HG02759 (cell line): ENCODE measurements at regions not wholly inside any gene's neighbourhood (a gene's known extent, or its start where the extent isn't known, plus 50 kb on each side); places are given as distances from the start of the nearest gene placed in this dataset.

Experiments
- ATAC-seq: cut with Tn5 transposase; IDR thresholded peaks from one replicate; pipeline ENCODE4 v1.9.1; 2021; ENCODE audit warnings: mild to moderate bottlenecking, moderate library complexity; ENCODE audit not compliant: unreplicated experiment

GRCh38 chr22:48459859-48460823, 1367.5 kb downstream of the BRD1 start:
- ATAC-seq, result no peak

GRCh38 chr22:48459259-48459658, 1368.4 kb downstream of the BRD1 start:
- no peak for ATAC-seq

GRCh38 chr22:48456449-48456848, 1371.2 kb downstream of the BRD1 start:
- no peak for ATAC-seq

GRCh38 chr22:48453751-48454485, 1373.8 kb downstream of the BRD1 start:
- ATAC-seq, result no peak

GRCh38 chr22:48453171-48453570, 1374.5 kb downstream of the BRD1 start:
- ATAC-seq, result no peak

- no peak for ATAC-seq
Observed at GRCh38 chr22:48452766-48453165, 1374.9 kb downstream of the BRD1 start.

- ATAC-seq, result no peak
Observed at GRCh38 chr22:48451891-48452290, 1375.8 kb downstream of the BRD1 start.

- ATAC-seq, result no peak
Observed at GRCh38 chr22:48450188-48450825, 1377.4 kb downstream of the BRD1 start.

GRCh38 chr22:48449466-48450187, 1378.0 kb downstream of the BRD1 start:
- no peak for ATAC-seq

GRCh38 chr22:48448821-48449220, 1378.9 kb downstream of the BRD1 start:
- no peak for ATAC-seq

- ATAC-seq, result no peak
Observed at GRCh38 chr22:48445113-48445827, 1382.4 kb downstream of the BRD1 start.

GRCh38 chr22:48444320-48445112, 1383.2 kb downstream of the BRD1 start:
- peak; percentile 81 for ATAC-seq

- ATAC-seq, result no peak
Observed at GRCh38 chr22:48443680-48444079, 1384.0 kb downstream of the BRD1 start.

GRCh38 chr22:48442663-48443062, 1385.0 kb downstream of the BRD1 start:
- ATAC-seq, result no peak

GRCh38 chr22:48441553-48441850, 1386.2 kb downstream of the BRD1 start:
- ATAC-seq, result no peak

- no peak for ATAC-seq
Observed at GRCh38 chr22:48440673-48441552, 1386.8 kb downstream of the BRD1 start.

GRCh38 chr22:48440176-48440575, 1387.5 kb downstream of the BRD1 start:
- ATAC-seq, result no peak

- ATAC-seq, result no peak
Observed at GRCh38 chr22:48439560-48440135, 1388.0 kb downstream of the BRD1 start.
